Testis (tissue), 2 donors: ENCODE measurements at regions not wholly inside any gene's neighbourhood (a gene's known extent, or its start where the extent isn't known, plus 50 kb on each side); places are given as distances from the start of the nearest gene placed in this dataset.

ENCODE experiments used
- DNase-seq: peaks from one replicate; pipeline ENCODE4 v3.0.0-alpha.2; 2019
- H3K27ac ChIP-seq, 2 donors: fragments of 200-600 bp; sonication (generic); one replicate each; pipeline ENCODE4 v1.5.1; 2019
- H3K27me3 ChIP-seq: fragments of 200-600 bp; sonication (generic); one replicate; pipeline ENCODE4 v1.5.1; 2019
- H3K36me3 ChIP-seq: fragments of 200-600 bp; sonication (generic); one replicate; pipeline ENCODE4 v1.5.1; 2017; ENCODE audit warnings: low read depth; ENCODE audit errors: missing control alignments
- H3K4me1 ChIP-seq: fragments of 200-600 bp; sonication (generic); one replicate; pipeline ENCODE4 v1.5.1; 2019
- H3K4me3 ChIP-seq, 2 donors: fragments of 200-600 bp; sonication (generic); one replicate each; pipeline ENCODE4 v1.5.1; 2017 to 2019
- H3K9me3 ChIP-seq: fragments of 200-600 bp; sonication (generic); one replicate; pipeline ENCODE4 v1.5.1; 2017
- POLR2A ChIP-seq: fragments of 450-650 bp; IDR thresholded peaks from one replicate; pipeline ENCODE4 v1.6.1; 2017; ENCODE audit warnings: antibody characterized with exemption, mild to moderate bottlenecking, moderate library complexity
- WGBS, 2 donors: methylation state at CpG; one replicate each; pipeline ENCODE4 v1.1.5; 2018; 5-methylcytosine and 5-hydroxymethylcytosine counted together
- intact Hi-C: fragments of 100-400 bp; cut with DNase I; formaldehyde crosslinking; loops from one replicate; pipeline ENCODE4 v1.15.1; 2023; ENCODE audit warnings: low total_unique reads
- TF ChIP-seq, protein P1 (sequence below), 3 experiments: fragments of 450-650 bp in 2 of 3; fragments of 200-600 bp in 1 of 3; sonication (generic) in 1 of 3; IDR thresholded peaks; one replicate each; pipeline ENCODE4 v1.5.1; 2016 to 2019; ENCODE audit warnings: antibody characterized with exemption in 3 of 3, mild to moderate bottlenecking in 2 of 3, moderate library complexity in 1 of 3

DNA sequence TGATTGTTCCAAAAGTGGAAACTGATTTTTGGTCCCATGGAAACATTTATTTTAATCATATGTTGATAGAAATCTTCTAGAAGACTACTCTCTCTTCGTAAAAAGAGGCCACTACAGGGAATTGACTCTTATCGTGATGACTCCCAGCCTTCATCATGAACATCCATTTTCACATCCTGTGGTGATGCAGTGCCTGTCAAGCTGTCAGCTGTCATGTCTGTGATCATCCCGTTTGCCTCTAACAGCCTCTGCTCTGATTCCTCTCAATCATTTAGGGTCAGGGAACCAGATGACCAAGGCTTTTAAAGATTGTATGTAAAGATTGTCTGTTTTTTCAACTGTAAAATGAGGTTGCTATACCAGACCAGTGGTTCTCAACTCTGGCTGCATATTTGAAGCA, 419.0 kb upstream of the MGAT4C start:
- Histone ChIP-seq H3K9me3 (no peaks in the 10 kb centered on the region), H3K4me3 (no peak overlapping the region), H3K36me3 (no peaks in the 10 kb centered on the region), H3K4me1 (no peaks in the 10 kb centered on the region), H3K27ac (no peak overlapping the region), H3K27me3 (no peaks in the 10 kb centered on the region)
- intact Hi-C loops, result no loop called here
- no peak for DNase-seq
- no peak for TF ChIP-seq POLR2A
- TF ChIP-seq, protein P1, sequence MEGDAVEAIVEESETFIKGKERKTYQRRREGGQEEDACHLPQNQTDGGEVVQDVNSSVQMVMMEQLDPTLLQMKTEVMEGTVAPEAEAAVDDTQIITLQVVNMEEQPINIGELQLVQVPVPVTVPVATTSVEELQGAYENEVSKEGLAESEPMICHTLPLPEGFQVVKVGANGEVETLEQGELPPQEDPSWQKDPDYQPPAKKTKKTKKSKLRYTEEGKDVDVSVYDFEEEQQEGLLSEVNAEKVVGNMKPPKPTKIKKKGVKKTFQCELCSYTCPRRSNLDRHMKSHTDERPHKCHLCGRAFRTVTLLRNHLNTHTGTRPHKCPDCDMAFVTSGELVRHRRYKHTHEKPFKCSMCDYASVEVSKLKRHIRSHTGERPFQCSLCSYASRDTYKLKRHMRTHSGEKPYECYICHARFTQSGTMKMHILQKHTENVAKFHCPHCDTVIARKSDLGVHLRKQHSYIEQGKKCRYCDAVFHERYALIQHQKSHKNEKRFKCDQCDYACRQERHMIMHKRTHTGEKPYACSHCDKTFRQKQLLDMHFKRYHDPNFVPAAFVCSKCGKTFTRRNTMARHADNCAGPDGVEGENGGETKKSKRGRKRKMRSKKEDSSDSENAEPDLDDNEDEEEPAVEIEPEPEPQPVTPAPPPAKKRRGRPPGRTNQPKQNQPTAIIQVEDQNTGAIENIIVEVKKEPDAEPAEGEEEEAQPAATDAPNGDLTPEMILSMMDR (IDR thresholded peaks at IDR 0.05), result no peak
- 78 to 80% methylated on average over 3 of the region's 3 CpGs for WGBS, 2 donors

DNA sequence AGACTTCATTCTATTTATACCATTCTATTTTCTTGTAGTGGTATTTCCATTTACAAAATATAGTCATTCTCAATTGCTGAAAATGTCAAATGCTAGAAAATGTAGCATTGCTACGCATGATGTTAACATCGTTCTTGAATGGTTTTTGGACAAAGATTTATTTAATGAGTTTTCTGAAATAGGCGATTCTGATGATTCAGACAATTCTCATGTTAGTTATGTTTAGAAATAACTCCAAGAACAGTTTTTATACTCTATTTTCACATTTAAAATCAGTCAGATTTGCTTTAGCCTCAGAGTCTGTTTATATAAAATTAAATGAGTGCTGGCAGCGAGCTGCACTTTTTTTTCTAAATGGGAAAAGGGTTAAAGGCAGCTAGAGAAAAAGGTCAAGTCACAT, 414.8 kb upstream of the MGAT4C start:
- no peaks in the 10 kb centered on the region for H3K27me3 ChIP-seq
- H3K4me3 ChIP-seq, result no peak overlapping the region
- intact Hi-C loops, result no loop called here
- no peaks in the 10 kb centered on the region for H3K9me3 ChIP-seq
- H3K36me3 ChIP-seq, result no peaks in the 10 kb centered on the region
- DNase-seq, result no peak
- H3K27ac ChIP-seq, result no peak overlapping the region
- no peaks in the 10 kb centered on the region for H3K4me1 ChIP-seq
- TF ChIP-seq, protein P1 (IDR thresholded peaks at IDR 0.05), result no peak
- TF ChIP-seq POLR2A, result no peak
- 63 to 66% methylated on average over 4 of the region's 4 CpGs for WGBS, 2 donors

DNA sequence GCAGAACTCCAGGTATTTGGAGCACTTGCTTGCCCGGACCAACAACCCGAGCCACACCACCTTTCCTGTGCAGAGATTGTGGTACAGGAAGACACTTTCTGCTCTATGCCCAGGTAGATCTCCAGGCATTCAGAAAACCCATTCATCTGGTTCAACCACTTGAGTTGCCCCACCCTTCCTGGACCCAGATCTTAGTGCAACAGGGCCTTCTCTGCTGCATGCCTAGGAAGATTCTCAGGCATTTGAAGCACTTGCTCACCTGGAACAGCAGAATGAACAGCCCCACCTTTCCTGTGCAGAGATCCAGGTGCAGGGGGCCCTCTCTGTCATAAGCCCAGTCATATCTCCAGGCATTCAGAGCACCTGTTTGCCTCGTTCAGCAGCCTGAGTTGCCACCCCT, 412.8 kb upstream of the MGAT4C start:
- no peaks in the 10 kb centered on the region for H3K27me3 ChIP-seq
- no peaks in the 10 kb centered on the region for H3K4me1 ChIP-seq
- no peak overlapping the region for H3K4me3 ChIP-seq
- DNase-seq, result no peak
- no peaks in the 10 kb centered on the region for H3K9me3 ChIP-seq
- intact Hi-C loops, result no loop called here
- no peak for TF ChIP-seq POLR2A
- TF ChIP-seq, protein P1 (IDR thresholded peaks at IDR 0.05), result no peak
- H3K27ac ChIP-seq, result no peak overlapping the region
- H3K36me3 ChIP-seq, result no peaks in the 10 kb centered on the region
- 81% methylated on average over 3 of the region's 3 CpGs; no CpG with 5 or more reads in 1 of the 2 donors for WGBS, 2 donors

DNA sequence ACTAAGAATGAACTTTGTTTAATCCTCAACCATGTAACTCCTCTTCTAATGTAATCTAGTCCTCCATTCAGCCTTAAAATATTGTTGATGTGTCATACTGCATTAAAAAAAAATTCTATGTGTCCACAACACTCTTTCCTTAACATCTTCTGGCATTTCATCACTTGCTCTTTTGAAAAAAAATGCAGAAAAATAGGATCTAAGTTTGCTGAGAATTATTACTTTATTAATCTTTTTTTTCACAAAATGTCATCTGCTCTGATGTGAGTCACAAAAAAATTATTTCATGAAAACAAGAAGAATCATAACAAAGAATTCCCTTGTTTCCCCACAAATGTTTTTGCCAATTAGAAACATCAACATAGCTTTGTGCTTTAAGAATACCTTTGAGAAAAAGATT, 410.1 kb upstream of the MGAT4C start:
- no peak for TF ChIP-seq POLR2A
- TF ChIP-seq, protein P1 (IDR thresholded peaks at IDR 0.05), result no peak
- intact Hi-C loops, result no loop called here
- Histone ChIP-seq H3K27me3 (no peaks in the 10 kb centered on the region), H3K4me1 (no peaks in the 10 kb centered on the region), H3K36me3 (no peaks in the 10 kb centered on the region), H3K4me3 (no peak overlapping the region), H3K9me3 (no peaks in the 10 kb centered on the region), H3K27ac (no peak overlapping the region)
- DNase-seq, result no peak

DNA sequence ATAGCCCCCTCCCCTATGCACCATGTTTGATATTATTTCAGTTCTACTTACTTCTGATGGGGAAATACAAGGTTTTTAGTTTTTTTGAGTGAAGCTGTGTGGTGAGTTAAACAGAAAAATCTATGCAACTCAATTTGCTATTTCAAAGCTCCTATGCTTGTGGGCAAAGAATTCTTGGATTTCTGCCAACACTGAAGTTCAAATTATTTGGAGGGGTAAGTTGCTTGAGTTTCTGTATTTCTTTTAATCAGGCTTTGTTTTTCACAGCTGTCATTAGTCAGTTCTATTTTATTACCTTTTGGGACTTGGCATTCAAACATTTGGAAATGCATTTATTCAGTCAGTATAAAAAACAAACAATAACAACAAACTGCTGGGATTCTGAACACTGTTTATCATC, 407.5 kb upstream of the MGAT4C start:
- Histone ChIP-seq H3K27ac (no peak overlapping the region), H3K9me3 (no peaks in the 10 kb centered on the region), H3K4me1 (no peaks in the 10 kb centered on the region), H3K27me3 (no peaks in the 10 kb centered on the region), H3K4me3 (no peak overlapping the region), H3K36me3 (no peaks in the 10 kb centered on the region)
- DNase-seq, result no peak
- TF ChIP-seq, protein P1 (IDR thresholded peaks at IDR 0.05), result no peak
- no peak for TF ChIP-seq POLR2A
- intact Hi-C loops, result no loop called here
